HG02870 (cell line): ENCODE measurements at regions not wholly inside any gene's neighbourhood (a gene's known extent, or its start where the extent isn't known, plus 50 kb on each side); places are given as distances from the start of the nearest gene placed in this dataset.
"Not testable (repeated sequence)": the region's sequence is repeated elsewhere in the genome, so short reads cannot be mapped to it uniquely, and the experiment has no call there.

ENCODE experiments used
- ATAC-seq: cut with Tn5 transposase; IDR thresholded peaks from one replicate; pipeline ENCODE4 v1.9.1; 2021; ENCODE audit warnings: mild to moderate bottlenecking, moderate library complexity; ENCODE audit not compliant: unreplicated experiment

GRCh38 chr11:96681019-96681716, 291.4 kb downstream of the JRKL start:
- no peak for ATAC-seq

- no peak for ATAC-seq
Measured at GRCh38 chr11:96694338-96694737, 304.5 kb downstream of the JRKL start.

- ATAC-seq: no peak
Measured at GRCh38 chr11:96696731-96697130, 306.9 kb downstream of the JRKL start.

GRCh38 chr11:96697466-96697865, 307.7 kb downstream of the JRKL start:
- no peak for ATAC-seq

GRCh38 chr11:96704847-96705246, 315.0 kb downstream of the JRKL start:
- no peak for ATAC-seq

GRCh38 chr11:96706761-96707160, 316.9 kb downstream of the JRKL start:
- no peak for ATAC-seq

- no peak for ATAC-seq
Measured at GRCh38 chr11:96707273-96707672, 317.5 kb downstream of the JRKL start.

- ATAC-seq: no peak
Measured at GRCh38 chr11:96708219-96708878, 318.5 kb downstream of the JRKL start.

GRCh38 chr11:96713301-96713700, 323.5 kb downstream of the JRKL start:
- ATAC-seq: no peak

- ATAC-seq: no peak
Measured at GRCh38 chr11:96714689-96715088, 324.9 kb downstream of the JRKL start.

- no peak for ATAC-seq
Measured at GRCh38 chr11:96715208-96715607, 325.4 kb downstream of the JRKL start.

GRCh38 chr11:96736601-96737000, 346.8 kb downstream of the JRKL start:
- ATAC-seq: no peak

GRCh38 chr11:96738311-96738710, 348.5 kb downstream of the JRKL start:
- ATAC-seq: no peak

- no peak for ATAC-seq
Measured at GRCh38 chr11:96741068-96741467, 351.3 kb downstream of the JRKL start.

- ATAC-seq: no peak
Measured at GRCh38 chr11:96744697-96745096, 354.9 kb downstream of the JRKL start.

GRCh38 chr11:96748639-96749370, 359.0 kb downstream of the JRKL start:
- ATAC-seq: no peak

- not testable (repeated sequence) for ATAC-seq
Measured at GRCh38 chr11:96751807-96752206, 362.0 kb downstream of the JRKL start.

- ATAC-seq: no peak
Measured at GRCh38 chr11:96752221-96752620, 362.4 kb downstream of the JRKL start.

- no peak for ATAC-seq
Measured at GRCh38 chr11:96753997-96754396, 364.2 kb downstream of the JRKL start.

GRCh38 chr11:96755209-96755608, 365.4 kb downstream of the JRKL start:
- no peak for ATAC-seq

GRCh38 chr11:96755752-96756151, 365.9 kb downstream of the JRKL start:
- no peak for ATAC-seq

GRCh38 chr11:96758957-96759356, 369.1 kb downstream of the JRKL start:
- ATAC-seq: no peak
